ENCODE measurements at regions not wholly inside any gene's neighbourhood (a gene's known extent, or its start where the extent isn't known, plus 50 kb on each side); places are given as distances from the start of the nearest gene placed in this dataset.

DNA sequence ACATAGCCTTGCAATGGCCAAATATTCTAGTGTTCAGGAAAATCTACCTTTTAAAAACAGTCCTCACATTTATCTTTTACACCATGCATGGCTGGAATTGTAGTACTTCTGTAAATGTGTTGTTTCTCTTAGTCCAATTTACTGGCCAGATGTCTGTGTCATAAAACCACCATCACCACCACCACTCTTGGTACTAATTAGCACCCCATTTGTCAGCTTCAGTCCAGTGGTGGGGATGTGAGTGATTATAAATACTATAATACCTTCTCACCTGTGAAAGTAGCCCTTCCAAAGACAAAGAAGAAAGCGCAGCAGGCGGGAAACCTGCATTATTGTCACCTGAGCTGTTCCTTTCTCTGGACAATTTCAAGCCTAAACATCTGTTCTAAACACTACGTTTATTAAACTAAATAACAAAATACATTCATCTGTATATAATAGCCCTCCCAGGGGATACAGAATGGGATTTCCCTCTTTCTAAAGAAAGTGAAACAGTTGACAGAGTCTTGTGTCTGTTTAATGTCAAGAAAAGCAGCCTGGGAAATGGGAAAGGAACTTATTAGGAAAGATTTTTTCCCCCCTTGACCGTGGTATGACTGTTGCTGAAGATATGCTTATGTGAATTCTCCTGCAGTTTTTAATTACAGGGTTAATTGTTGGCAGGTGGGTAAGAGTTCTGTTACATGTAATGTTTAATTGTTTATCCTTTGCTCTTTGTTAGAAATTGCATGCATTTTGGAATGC, 144.5 kb upstream of the NUDT12 start:
- no peak overlapping the region for H3K4me3 ChIP-seq (ENCODE audit: low read depth in 1 of 3, low read length in 3 of 3)
- H3K27me3 ChIP-seq (ENCODE audit: control insufficient read depth in 4 of 4, insufficient read depth in 4 of 4, low read length in 3 of 4) = no peaks in the 10 kb centered on the region
- H3K4me1 ChIP-seq (ENCODE audit: control insufficient read depth in 4 of 4, insufficient read depth in 4 of 4, low read length in 3 of 4) = no peaks in the 10 kb centered on the region
- H3K9ac ChIP-seq (ENCODE audit: low read depth in 1 of 2, low read length in 2 of 2) = no peak overlapping the region
- WGBS = 81% methylated on average over 4 of the region's 4 CpGs
- no peaks in the 10 kb centered on the region for H3K9me3 ChIP-seq (ENCODE audit: control insufficient read depth in 4 of 4, low read length in 3 of 4)
- no peak overlapping the region for H3K27ac ChIP-seq (ENCODE audit: low read depth in 1 of 2, low read length in 2 of 2)
- DNase-seq (ENCODE audit: low spot score) = no peak
- H3K36me3 ChIP-seq (ENCODE audit: control insufficient read depth in 4 of 4, insufficient read depth in 3 of 4, low read depth in 1 of 4, low read length in 3 of 4) = no peaks in the 10 kb centered on the region
- TF ChIP-seq FOXA1 (IDR thresholded peaks at IDR 0.05) (no peak), RAD21 (IDR thresholded peaks at IDR 0.05) (no peak), FOXA2 (IDR thresholded peaks at IDR 0.05) (no peak), YY1 (IDR thresholded peaks at IDR 0.05) (no peak), SP1 (IDR thresholded peaks at IDR 0.05) (no peak), ZBTB33 (IDR thresholded peaks at IDR 0.05) (no peak), CTCF (IDR thresholded peaks at IDR 0.05; ENCODE audit: low read depth, low read length, missing input control) (no peak), JUND (IDR thresholded peaks at IDR 0.05) (no peak), GABPA (IDR thresholded peaks at IDR 0.05 in 1 of 2, conservative IDR thresholded peaks at IDR 0.05 in 1 of 2) (no peak), NR2F2 (IDR thresholded peaks at IDR 0.05) (no peak), HNF4A (conservative IDR thresholded peaks at IDR 0.05) (no peak), RXRA (IDR thresholded peaks at IDR 0.05) (no peak), ATF3 (IDR thresholded peaks at IDR 0.05) (no peak), EGR1 (IDR thresholded peaks at IDR 0.05; ENCODE audit: low read depth in 2 of 2) (no peak)
- TF ChIP-seq, protein P1, sequence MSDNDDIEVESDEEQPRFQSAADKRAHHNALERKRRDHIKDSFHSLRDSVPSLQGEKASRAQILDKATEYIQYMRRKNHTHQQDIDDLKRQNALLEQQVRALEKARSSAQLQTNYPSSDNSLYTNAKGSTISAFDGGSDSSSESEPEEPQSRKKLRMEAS (IDR thresholded peaks at IDR 0.05) = no peak
- TF ChIP-seq, protein P2, sequence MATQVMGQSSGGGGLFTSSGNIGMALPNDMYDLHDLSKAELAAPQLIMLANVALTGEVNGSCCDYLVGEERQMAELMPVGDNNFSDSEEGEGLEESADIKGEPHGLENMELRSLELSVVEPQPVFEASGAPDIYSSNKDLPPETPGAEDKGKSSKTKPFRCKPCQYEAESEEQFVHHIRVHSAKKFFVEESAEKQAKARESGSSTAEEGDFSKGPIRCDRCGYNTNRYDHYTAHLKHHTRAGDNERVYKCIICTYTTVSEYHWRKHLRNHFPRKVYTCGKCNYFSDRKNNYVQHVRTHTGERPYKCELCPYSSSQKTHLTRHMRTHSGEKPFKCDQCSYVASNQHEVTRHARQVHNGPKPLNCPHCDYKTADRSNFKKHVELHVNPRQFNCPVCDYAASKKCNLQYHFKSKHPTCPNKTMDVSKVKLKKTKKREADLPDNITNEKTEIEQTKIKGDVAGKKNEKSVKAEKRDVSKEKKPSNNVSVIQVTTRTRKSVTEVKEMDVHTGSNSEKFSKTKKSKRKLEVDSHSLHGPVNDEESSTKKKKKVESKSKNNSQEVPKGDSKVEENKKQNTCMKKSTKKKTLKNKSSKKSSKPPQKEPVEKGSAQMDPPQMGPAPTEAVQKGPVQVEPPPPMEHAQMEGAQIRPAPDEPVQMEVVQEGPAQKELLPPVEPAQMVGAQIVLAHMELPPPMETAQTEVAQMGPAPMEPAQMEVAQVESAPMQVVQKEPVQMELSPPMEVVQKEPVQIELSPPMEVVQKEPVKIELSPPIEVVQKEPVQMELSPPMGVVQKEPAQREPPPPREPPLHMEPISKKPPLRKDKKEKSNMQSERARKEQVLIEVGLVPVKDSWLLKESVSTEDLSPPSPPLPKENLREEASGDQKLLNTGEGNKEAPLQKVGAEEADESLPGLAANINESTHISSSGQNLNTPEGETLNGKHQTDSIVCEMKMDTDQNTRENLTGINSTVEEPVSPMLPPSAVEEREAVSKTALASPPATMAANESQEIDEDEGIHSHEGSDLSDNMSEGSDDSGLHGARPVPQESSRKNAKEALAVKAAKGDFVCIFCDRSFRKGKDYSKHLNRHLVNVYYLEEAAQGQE (IDR thresholded peaks at IDR 0.05) = no peak

All from liver (tissue), 8 donors.